DND-41 (cell line): ENCODE measurements at regions not wholly inside any gene's neighbourhood (a gene's known extent, or its start where the extent isn't known, plus 50 kb on each side); places are given as distances from the start of the nearest gene placed in this dataset.

Source experiments
- ATAC-seq: fragments of 200-7000 bp; cut with Tn5 transposase; 3 replicates; pipeline ENCODE4 v1.9.1; 2021; ENCODE audit warnings: low read depth; ENCODE audit not compliant: insufficient read depth
- DNase-seq: peaks from one replicate; pipeline ENCODE4 v3.0.0-alpha.2; 2020
- H2AFZ ChIP-seq: 2 replicates; pipeline ENCODE4 v1.6.0; 2012; ENCODE audit warnings: low read depth, low read length
- H3K27ac ChIP-seq: 2 replicates; pipeline ENCODE4 v1.5.1; 2012; ENCODE audit warnings: low read length, inconsistent platforms
- H3K27me3 ChIP-seq: fragments of 200-600 bp; sonication (generic); 2 replicates; pipeline ENCODE4 v1.6.0; 2012; ENCODE audit warnings: low read length, mild to moderate bottlenecking, inconsistent platforms; ENCODE audit not compliant: insufficient read depth, poor library complexity
- H3K36me3 ChIP-seq: 2 replicates; pipeline ENCODE4 v1.5.1; 2012; ENCODE audit warnings: low read length, inconsistent platforms; ENCODE audit not compliant: insufficient read depth
- H3K4me1 ChIP-seq: 2 replicates; pipeline ENCODE4 v1.5.1; 2012; ENCODE audit warnings: mild to moderate bottlenecking, low read length; ENCODE audit not compliant: insufficient read depth
- H3K4me2 ChIP-seq: 2 replicates; pipeline ENCODE4 v1.6.0; 2012; ENCODE audit warnings: mild to moderate bottlenecking, moderate library complexity, low read length, inconsistent platforms; ENCODE audit not compliant: insufficient read depth
- H3K4me3 ChIP-seq, 2 experiments: fragments of 200-600 bp in 1 of 2; shearing (Covaris generic) in 1 of 2; 2 replicates each; pipeline ENCODE4 v1.5.1; 2012 to 2016; ENCODE audit warnings: inconsistent platforms in 2 of 2, low read length in 2 of 2, mild to moderate bottlenecking in 2 of 2, low read depth in 1 of 2, moderate library complexity in 1 of 2
- H3K79me2 ChIP-seq: 2 replicates; pipeline ENCODE4 v1.6.0; 2012; ENCODE audit warnings: low read length, inconsistent platforms; ENCODE audit not compliant: insufficient read depth
- H3K9ac ChIP-seq: 2 replicates; pipeline ENCODE4 v1.6.0; 2012; ENCODE audit warnings: low read depth, mild to moderate bottlenecking, inconsistent platforms, low read length, moderate library complexity
- H3K9me3 ChIP-seq: 2 replicates; pipeline ENCODE4 v1.5.1; 2012; ENCODE audit warnings: low read length, moderate library complexity, mild to moderate bottlenecking, inconsistent platforms; ENCODE audit not compliant: insufficient read depth, severe bottlenecking
- H4K20me1 ChIP-seq: 2 replicates; pipeline ENCODE4 v1.6.0; 2012; ENCODE audit warnings: low read length; ENCODE audit not compliant: insufficient read depth
- EZH2 ChIP-seq: IDR thresholded peaks from 3 replicates; pipeline ENCODE4 v1.6.1; 2012; ENCODE audit warnings: borderline replicate concordance, low read depth, mild to moderate bottlenecking, moderate library complexity, low read length, inconsistent platforms; ENCODE audit not compliant: severe bottlenecking
- TF ChIP-seq, protein P1 (sequence below): IDR thresholded peaks from 2 replicates; pipeline ENCODE4 v1.5.1; 2012; ENCODE audit warnings: borderline replicate concordance, low read length, moderate library complexity, mild to moderate bottlenecking; ENCODE audit not compliant: poor library complexity, severe bottlenecking; ENCODE audit errors: extremely low read depth

DNA sequence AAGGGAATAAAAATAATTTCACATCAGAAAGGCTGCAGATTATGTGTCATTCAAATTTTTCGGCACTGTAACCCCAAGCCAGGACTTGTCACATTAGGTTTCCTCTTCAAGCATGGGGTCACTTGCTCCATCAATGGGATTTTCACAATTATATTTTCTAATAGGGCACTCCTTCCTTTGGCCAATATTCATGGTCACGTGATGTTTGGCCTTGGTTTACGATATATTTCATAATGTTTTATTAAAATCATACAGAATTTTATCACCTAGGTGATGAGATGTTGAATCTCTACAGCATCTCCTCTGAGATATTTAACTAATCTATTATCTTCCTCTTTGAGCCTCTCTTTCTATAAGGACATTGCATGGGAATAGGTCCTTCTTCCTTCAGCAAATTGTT, 523.5 kb upstream of the SEMA6A start:
- no peak for TF ChIP-seq EZH2
- TF ChIP-seq, protein P1, sequence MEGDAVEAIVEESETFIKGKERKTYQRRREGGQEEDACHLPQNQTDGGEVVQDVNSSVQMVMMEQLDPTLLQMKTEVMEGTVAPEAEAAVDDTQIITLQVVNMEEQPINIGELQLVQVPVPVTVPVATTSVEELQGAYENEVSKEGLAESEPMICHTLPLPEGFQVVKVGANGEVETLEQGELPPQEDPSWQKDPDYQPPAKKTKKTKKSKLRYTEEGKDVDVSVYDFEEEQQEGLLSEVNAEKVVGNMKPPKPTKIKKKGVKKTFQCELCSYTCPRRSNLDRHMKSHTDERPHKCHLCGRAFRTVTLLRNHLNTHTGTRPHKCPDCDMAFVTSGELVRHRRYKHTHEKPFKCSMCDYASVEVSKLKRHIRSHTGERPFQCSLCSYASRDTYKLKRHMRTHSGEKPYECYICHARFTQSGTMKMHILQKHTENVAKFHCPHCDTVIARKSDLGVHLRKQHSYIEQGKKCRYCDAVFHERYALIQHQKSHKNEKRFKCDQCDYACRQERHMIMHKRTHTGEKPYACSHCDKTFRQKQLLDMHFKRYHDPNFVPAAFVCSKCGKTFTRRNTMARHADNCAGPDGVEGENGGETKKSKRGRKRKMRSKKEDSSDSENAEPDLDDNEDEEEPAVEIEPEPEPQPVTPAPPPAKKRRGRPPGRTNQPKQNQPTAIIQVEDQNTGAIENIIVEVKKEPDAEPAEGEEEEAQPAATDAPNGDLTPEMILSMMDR, result no peak
- ATAC-seq, result no peak

DNA sequence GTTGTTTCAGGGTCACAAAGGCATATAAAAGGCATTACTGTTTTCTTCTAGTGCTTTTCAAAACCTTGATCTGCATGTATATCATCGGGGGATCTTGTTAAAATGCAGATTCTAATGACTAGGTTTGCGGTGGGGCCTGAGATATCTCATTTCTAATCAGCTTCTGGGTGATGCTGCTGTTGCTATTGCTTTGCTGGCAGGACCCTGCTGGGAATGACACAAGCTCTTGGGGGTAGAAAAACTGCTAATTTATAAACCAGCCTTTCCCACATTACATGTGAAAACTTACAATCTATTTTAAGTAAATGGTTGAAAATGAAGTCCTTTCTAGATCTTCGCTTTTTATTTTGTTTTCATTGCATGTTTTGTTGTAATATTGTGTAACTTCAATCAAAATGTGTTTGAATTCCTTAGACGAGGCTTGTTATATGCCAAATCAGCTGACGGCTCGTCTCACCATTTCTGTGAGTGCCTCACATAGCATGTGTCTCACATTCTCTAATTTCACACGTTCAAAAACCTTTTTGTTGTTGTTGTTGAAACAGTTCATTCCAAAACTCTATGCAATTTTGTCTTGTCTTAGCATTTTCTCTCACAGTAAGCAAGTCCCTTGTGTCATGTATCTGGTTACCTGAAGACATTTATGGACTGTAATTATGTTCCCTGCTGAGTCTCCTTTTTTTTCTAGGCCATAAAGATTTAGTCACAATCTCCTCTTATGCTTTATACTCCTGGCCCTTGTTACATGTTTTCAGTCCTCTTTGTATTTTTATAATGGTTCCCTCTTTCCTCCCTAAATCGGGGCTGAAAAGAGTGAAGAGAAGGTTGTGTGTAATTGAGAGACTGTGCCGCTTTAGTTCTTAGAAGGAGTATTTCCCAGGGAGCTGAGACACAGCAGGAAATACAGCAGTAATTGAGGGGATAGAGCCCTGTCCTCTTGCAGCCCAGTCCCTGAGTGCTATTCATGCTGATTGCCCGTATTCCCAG, 521.0 kb upstream of the SEMA6A start:
- no peaks in the 10 kb centered on the region for H3K27me3 ChIP-seq
- H3K4me2 ChIP-seq, result no peak overlapping the region
- H3K4me3 ChIP-seq, result no peak overlapping the region
- H2AFZ ChIP-seq, result no peak overlapping the region
- ATAC-seq (no peak), DNase-seq (no peak)
- H3K4me1 ChIP-seq, result no peaks in the 10 kb centered on the region
- TF ChIP-seq, protein P1, result no peak
- TF ChIP-seq EZH2, result no peak
- H3K36me3 ChIP-seq, result no peaks in the 10 kb centered on the region
- no peaks in the 10 kb centered on the region for H3K9me3 ChIP-seq
- H4K20me1 ChIP-seq, result no peaks in the 10 kb centered on the region
- H3K79me2 ChIP-seq, result no peaks in the 10 kb centered on the region
- H3K27ac ChIP-seq, result no peak overlapping the region
- no peak overlapping the region for H3K9ac ChIP-seq

More for the DNA sequence above, 523.5 kb upstream of the SEMA6A start:
- Histone ChIP-seq H3K4me3 (no peak overlapping the region), H3K27me3 (no peaks in the 10 kb centered on the region), H3K79me2 (no peaks in the 10 kb centered on the region), H3K9me3 (no peaks in the 10 kb centered on the region), H2AFZ (no peak overlapping the region), H3K27ac (no peak overlapping the region), H3K4me1 (no peaks in the 10 kb centered on the region), H3K36me3 (no peaks in the 10 kb centered on the region), H3K9ac (no peak overlapping the region), H3K4me2 (no peak overlapping the region), H4K20me1 (no peaks in the 10 kb centered on the region)
- DNase-seq, result no peak

DNA sequence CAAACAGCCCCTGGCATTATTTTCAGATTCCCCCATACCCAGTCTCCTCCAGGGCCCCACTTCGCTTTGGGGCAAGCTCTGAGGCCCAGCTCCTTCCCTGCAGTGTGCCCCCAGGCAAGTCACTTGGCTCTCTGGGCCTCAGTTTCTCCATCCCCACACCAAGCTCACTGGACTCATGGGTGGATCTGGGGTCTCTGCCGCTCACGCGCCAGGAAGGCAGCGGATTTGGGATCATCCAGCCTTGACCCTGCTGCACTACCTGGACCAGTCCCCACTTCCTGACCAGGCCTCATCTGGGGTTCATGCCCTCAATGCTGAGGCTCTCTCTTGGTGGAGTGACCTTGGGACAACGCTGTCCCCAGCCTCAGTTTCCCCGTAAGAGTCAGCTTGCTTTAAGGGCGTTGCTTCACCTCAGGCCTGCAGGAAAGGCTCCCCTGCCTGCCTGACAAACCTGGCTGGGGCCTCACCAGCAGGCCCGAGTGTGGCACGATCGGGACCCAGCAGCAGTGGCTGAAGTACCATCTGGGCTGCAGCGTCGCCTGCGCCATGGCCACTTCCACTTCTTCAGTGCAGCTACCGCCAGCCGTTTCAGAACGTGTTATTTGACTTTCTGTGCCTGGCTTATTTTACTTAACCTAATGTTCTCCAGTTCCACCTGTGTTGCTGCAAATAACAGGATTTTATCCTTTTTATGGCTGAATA, 519.6 kb upstream of the SEMA6A start:
- Histone ChIP-seq H3K79me2 (no peaks in the 10 kb centered on the region), H3K4me2 (no peak overlapping the region), H3K9ac (no peak overlapping the region), H3K27me3 (no peaks in the 10 kb centered on the region), H2AFZ (no peak overlapping the region), H3K4me1 (no peaks in the 10 kb centered on the region), H3K27ac (no peak overlapping the region), H4K20me1 (no peaks in the 10 kb centered on the region), H3K4me3 (no peak overlapping the region), H3K9me3 (no peaks in the 10 kb centered on the region), H3K36me3 (no peaks in the 10 kb centered on the region)
- TF ChIP-seq, protein P1, result no peak
- TF ChIP-seq EZH2, result no peak
- ATAC-seq, result no peak
- no peak for DNase-seq
